ENCODE measurements at regions not wholly inside any gene's neighbourhood (a gene's known extent, or its start where the extent isn't known, plus 50 kb on each side); places are given as distances from the start of the nearest gene placed in this dataset.

- no peaks in the 10 kb centered on the region for H3K4me1 ChIP-seq
- no peak for DNase-seq
- 96% methylated on average over 7 of the region's 7 CpGs for WGBS, 2 donors
- H3K4me3 ChIP-seq: no peak overlapping the region
- H3K27ac ChIP-seq: no peak overlapping the region
- no peaks in the 10 kb centered on the region for H3K27me3 ChIP-seq
- TF ChIP-seq POLR2A (IDR thresholded peaks at IDR 0.05) (no peak), CTCF (IDR thresholded peaks at IDR 0.05) (no peak)
- H3K36me3 ChIP-seq (ENCODE audit: low read depth, missing control alignments): no peaks in the 10 kb centered on the region
- intact Hi-C loops (cut with DNase I; ENCODE audit: low total_unique reads): no loop called here
- no peaks in the 10 kb centered on the region for H3K9me3 ChIP-seq
These were observed 107.6 kb upstream of the SMURF2 start for GRCh38 chr17:64769712-64770111.

- no peaks in the 10 kb centered on the region for H3K4me1 ChIP-seq
- TF ChIP-seq POLR2A (IDR thresholded peaks at IDR 0.05) (no peak), CTCF (IDR thresholded peaks at IDR 0.05) (no peak)
- no peaks in the 10 kb centered on the region for H3K9me3 ChIP-seq
- H3K27ac ChIP-seq: no peak overlapping the region
- 90 to 92% methylated on average over 11 of the region's 11 CpGs for WGBS, 2 donors
- no peaks in the 10 kb centered on the region for H3K36me3 ChIP-seq (ENCODE audit: low read depth, missing control alignments)
- no peaks in the 10 kb centered on the region for H3K27me3 ChIP-seq
- no peak for DNase-seq
- intact Hi-C loops (cut with DNase I; ENCODE audit: low total_unique reads): no loop called here
- H3K4me3 ChIP-seq: no peak overlapping the region
These were observed 105.3 kb upstream of the SMURF2 start for GRCh38 chr17:64767269-64767997.

GRCh38 chr17:64765191-64765889 lies 103.2 kb upstream of the SMURF2 start:
- DNase-seq: no peak
- no peaks in the 10 kb centered on the region for H3K9me3 ChIP-seq
- H3K36me3 ChIP-seq (ENCODE audit: low read depth, missing control alignments): no peaks in the 10 kb centered on the region
- H3K27me3 ChIP-seq: no peaks in the 10 kb centered on the region
- intact Hi-C loops (cut with DNase I; ENCODE audit: low total_unique reads): no loop called here
- H3K4me3 ChIP-seq: no peak overlapping the region
- no peak for TF ChIP-seq POLR2A (IDR thresholded peaks at IDR 0.05)
- TF ChIP-seq CTCF (IDR thresholded peaks at IDR 0.05): no peak
- H3K27ac ChIP-seq: no peak overlapping the region
- 93 to 94% methylated on average over 7 of the region's 7 CpGs for WGBS, 2 donors
- no peaks in the 10 kb centered on the region for H3K4me1 ChIP-seq

- Histone ChIP-seq H3K27ac (no peak overlapping the region), H3K9me3 (no peaks in the 10 kb centered on the region), H3K36me3 (ENCODE audit: low read depth, missing control alignments) (no peaks in the 10 kb centered on the region), H3K4me1 (no peaks in the 10 kb centered on the region), H3K4me3 (no peak overlapping the region), H3K27me3 (no peaks in the 10 kb centered on the region)
- intact Hi-C loops (cut with DNase I; ENCODE audit: low total_unique reads): no loop called here
- TF ChIP-seq POLR2A (IDR thresholded peaks at IDR 0.05) (no peak), CTCF (IDR thresholded peaks at IDR 0.05) (no peak)
- no peak for DNase-seq
- WGBS, 2 donors: 93 to 97% methylated on average over 14 of the region's 14 CpGs
These were observed 89.0 kb upstream of the SMURF2 start for GRCh38 chr17:64750891-64751677.

All from testis (tissue), 2 donors.